ENCODE measurements at regions not wholly inside any gene's neighbourhood (a gene's known extent, or its start where the extent isn't known, plus 50 kb on each side); places are given as distances from the start of the nearest gene placed in this dataset.

- TF ChIP-seq CTCF (IDR thresholded peaks at IDR 0.05; ENCODE audit: control insufficient read depth, extremely low read depth, insufficient read depth), result no peak
- DNase-seq (ENCODE audit: low read depth), result no peak
- H3K4me3 ChIP-seq (ENCODE audit: low read depth, low read length), result no peak overlapping the region
Measured at GRCh38 chr12:30030693-30031374, 247.1 kb upstream of the TMTC1 start.

- no peak for TF ChIP-seq CTCF (IDR thresholded peaks at IDR 0.05; ENCODE audit: control insufficient read depth, extremely low read depth, insufficient read depth)
- DNase-seq (ENCODE audit: low read depth), result no peak
- H3K4me3 ChIP-seq (ENCODE audit: low read depth, low read length), result no peak overlapping the region
Measured at GRCh38 chr12:30026621-30027234, 243.0 kb upstream of the TMTC1 start.

GRCh38 chr12:30025317-30025716 lies 241.6 kb upstream of the TMTC1 start:
- no peak for DNase-seq (ENCODE audit: low read depth)
- no peak overlapping the region for H3K4me3 ChIP-seq (ENCODE audit: low read depth, low read length)
- TF ChIP-seq CTCF (IDR thresholded peaks at IDR 0.05; ENCODE audit: control insufficient read depth, extremely low read depth, insufficient read depth), result no peak

- no peak for TF ChIP-seq CTCF (IDR thresholded peaks at IDR 0.05; ENCODE audit: control insufficient read depth, extremely low read depth, insufficient read depth)
Measured at GRCh38 chr12:30023186-30023585, 239.4 kb upstream of the TMTC1 start.

GRCh38 chr12:30021051-30021833 lies 237.5 kb upstream of the TMTC1 start:
- H3K4me3 ChIP-seq (ENCODE audit: low read depth, low read length), result no peak overlapping the region
- no peak for DNase-seq (ENCODE audit: low read depth)
- no peak for TF ChIP-seq CTCF (IDR thresholded peaks at IDR 0.05; ENCODE audit: control insufficient read depth, extremely low read depth, insufficient read depth)

More at GRCh38 chr12:30023186-30023585, 239.4 kb upstream of the TMTC1 start:
- H3K4me3 ChIP-seq (ENCODE audit: low read depth, low read length), result no peak overlapping the region
- DNase-seq (ENCODE audit: low read depth), result no peak

- no peak for DNase-seq (ENCODE audit: low read depth)
- TF ChIP-seq CTCF (IDR thresholded peaks at IDR 0.05; ENCODE audit: control insufficient read depth, extremely low read depth, insufficient read depth), result no peak
- no peak overlapping the region for H3K4me3 ChIP-seq (ENCODE audit: low read depth, low read length)
Measured at GRCh38 chr12:30019366-30020140, 235.8 kb upstream of the TMTC1 start.

All from LNCaP clone FGC (cell line).